ENCODE measurements at regions not wholly inside any gene's neighbourhood (a gene's known extent, or its start where the extent isn't known, plus 50 kb on each side); places are given as distances from the start of the nearest gene placed in this dataset.

DNA sequence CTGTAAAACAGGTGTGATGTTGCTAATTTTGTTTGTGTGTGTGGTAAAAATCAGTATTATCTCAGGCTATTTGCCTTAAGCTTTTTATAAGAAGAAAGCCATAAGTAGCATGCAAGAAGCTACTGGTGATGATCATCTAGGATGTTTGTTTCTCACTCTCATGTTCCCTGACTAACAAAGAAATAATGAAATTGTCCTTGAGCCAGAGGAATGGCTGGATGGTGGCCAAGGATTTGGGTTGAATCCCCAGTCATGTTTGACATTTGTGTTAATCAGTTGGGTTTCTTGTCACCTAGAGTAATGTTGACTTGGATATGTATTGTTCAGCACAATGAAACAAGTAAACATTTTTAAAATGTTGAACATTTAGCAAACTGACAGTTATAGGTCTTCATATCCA is 496.8 kb upstream of the ZEB2 start:
- DNase-seq (ENCODE audit: low read depth in 2 of 2): peak; percentile 16 to 57

DNA sequence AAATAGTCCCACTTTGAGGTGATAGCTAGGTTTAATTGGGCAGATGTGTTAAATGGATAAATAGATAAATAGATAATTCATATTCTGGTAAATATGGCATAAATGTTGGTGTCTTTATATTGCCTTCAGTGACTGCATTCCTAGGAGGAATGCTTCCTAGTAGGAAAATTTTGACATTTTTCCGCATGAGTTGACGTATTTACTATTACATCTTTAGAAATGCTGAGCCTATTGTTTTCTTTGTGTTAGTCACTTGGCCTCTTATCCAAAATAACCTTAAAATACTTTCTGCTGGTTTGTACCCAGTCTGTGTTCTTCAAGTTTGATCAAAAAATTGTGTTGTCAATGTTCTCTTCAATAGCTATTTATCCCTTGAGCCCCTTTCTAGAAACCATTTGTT is 495.6 kb upstream of the ZEB2 start:
- DNase-seq (ENCODE audit: low read depth in 2 of 2): peak in 1 of 2 donors; percentile 24

- DNase-seq (ENCODE audit: low read depth in 2 of 2): peak in 1 of 2 donors; percentile 50
Measured at GRCh38 chr2:145012806-145013205, 492.9 kb upstream of the ZEB2 start.

- DNase-seq (ENCODE audit: low read depth in 2 of 2): peak; percentile 66 to 74
Measured at GRCh38 chr2:145012214-145012670, 492.3 kb upstream of the ZEB2 start.

DNA sequence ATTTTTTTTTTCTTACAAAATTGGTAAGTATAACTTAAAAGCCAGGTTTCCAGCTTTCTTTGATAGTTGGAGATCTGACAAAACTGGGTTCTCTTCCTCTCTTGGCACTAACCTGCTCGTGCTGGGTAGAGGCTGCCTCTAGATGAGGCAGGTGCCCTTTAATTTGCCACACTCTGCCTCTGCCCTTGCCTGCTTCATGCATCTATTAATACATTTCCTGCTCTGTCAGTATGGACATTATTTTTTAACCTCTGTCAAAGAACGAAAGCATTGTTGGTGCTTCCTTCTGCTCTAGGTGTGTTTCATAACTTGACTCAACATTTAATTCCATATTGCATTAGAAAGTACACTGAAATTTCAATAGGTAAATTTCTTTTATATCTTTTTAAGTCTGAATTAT is 490.7 kb upstream of the ZEB2 start:
- peak in 1 of 2 donors; percentile 60 for DNase-seq (ENCODE audit: low read depth in 2 of 2)

- DNase-seq (ENCODE audit: low read depth in 2 of 2): peak in 1 of 2 donors; percentile 76
Measured at GRCh38 chr2:145007960-145008263, 488.0 kb upstream of the ZEB2 start.

- DNase-seq (ENCODE audit: low read depth in 2 of 2): peak; percentile 95 to 96
Measured at GRCh38 chr2:145007093-145007959, 487.4 kb upstream of the ZEB2 start.

GRCh38 chr2:145002624-145003023 is 482.7 kb upstream of the ZEB2 start:
- no peak for DNase-seq (ENCODE audit: low read depth in 2 of 2)

- peak in 1 of 2 donors; percentile 43 for DNase-seq (ENCODE audit: low read depth in 2 of 2)
Measured at GRCh38 chr2:145000376-145000775, 480.5 kb upstream of the ZEB2 start.

- no peak for DNase-seq (ENCODE audit: low read depth in 2 of 2)
Measured at GRCh38 chr2:144999936-145000335, 480.0 kb upstream of the ZEB2 start.

GRCh38 chr2:144999071-144999875 is 479.4 kb upstream of the ZEB2 start:
- DNase-seq (ENCODE audit: low read depth in 2 of 2): no peak

- no peak for DNase-seq (ENCODE audit: low read depth in 2 of 2)
Measured at GRCh38 chr2:144998435-144998834, 478.5 kb upstream of the ZEB2 start.

DNA sequence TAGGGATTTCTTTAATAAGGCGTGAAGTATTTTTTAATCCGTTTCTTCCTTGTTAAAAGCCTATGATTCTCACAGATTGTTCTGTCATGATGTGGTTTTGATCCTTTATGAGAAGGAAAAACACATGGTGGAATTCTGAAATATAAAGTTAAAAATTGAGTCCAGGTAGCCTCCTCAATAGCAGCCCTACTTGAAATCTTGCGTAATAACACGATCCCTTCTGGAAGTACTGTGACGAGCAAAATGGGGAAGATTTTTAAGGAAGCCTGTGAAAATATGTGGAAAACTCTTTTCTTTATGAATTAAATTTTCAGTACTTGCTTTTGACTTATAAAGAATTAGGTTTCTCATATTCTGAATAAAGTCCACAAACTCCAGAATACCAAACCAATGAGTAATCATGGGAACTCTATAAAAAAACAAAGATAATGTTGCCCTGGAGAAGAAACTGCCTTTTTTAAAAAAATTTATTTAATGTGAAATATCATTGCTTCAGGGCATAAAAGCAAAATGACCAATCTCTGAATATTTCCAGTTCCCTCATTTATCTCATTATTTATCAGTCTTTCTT is 476.4 kb upstream of the ZEB2 start:
- peak; percentile 14 to 22 for DNase-seq (ENCODE audit: low read depth in 2 of 2)

GRCh38 chr2:144995482-144995881 is 475.6 kb upstream of the ZEB2 start:
- no peak for DNase-seq (ENCODE audit: low read depth in 2 of 2)

DNA sequence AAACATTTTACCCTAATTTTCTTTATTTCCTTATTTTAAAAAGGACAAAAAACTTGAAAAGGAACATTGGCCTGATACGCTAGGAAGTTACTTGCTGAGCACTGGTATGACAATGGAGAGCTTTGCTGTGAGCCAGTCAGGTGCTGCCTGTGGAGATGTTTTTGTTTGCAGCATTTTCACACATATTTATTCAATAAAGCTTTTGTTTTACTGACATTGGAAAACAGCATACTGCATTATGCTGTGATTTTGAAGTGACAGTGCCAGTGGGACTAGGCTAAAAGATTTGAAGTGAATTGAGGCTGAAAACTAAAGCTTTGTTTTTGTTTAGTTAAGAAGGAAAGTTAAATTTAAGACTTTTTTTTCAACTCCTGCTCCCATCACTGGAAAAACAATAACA is 470.7 kb upstream of the ZEB2 start:
- no peak for DNase-seq (ENCODE audit: low read depth in 2 of 2)

DNA sequence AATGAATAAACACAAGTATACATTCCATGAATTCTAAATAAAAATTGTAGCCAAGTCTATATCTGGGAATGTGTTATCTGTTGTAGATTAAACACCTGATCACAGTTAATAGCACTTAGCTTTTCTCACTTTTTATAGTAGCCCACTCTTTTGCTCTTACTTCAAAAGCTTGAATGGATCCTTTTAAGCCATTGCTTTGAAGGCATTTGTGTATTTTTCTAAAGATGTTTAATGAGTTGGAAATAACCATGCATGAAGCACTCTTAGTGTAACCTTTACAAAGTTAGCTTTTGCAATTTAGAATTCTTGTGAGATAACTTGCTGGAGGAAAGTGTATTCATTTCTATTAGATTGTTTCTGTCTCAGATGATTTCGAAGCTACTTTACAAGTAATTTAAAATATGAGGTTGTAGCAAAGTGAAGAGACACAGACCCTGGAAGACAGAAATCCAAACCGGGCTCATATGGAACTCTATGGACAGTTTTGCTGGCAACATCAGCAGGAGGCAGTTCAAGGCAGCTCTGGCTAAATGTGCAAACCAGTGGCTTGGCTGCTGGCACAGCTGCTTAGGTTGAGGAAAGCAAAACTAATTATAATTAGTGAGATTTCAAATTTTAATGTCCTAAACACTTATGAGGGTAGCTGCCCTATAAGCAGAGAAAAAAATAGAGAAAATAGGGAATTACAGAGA is 469.8 kb upstream of the ZEB2 start:
- no peak for DNase-seq (ENCODE audit: low read depth in 2 of 2)

GRCh38 chr2:144988591-144988990 is 468.7 kb upstream of the ZEB2 start:
- DNase-seq (ENCODE audit: low read depth in 2 of 2): peak in 1 of 2 donors; percentile 54

DNA sequence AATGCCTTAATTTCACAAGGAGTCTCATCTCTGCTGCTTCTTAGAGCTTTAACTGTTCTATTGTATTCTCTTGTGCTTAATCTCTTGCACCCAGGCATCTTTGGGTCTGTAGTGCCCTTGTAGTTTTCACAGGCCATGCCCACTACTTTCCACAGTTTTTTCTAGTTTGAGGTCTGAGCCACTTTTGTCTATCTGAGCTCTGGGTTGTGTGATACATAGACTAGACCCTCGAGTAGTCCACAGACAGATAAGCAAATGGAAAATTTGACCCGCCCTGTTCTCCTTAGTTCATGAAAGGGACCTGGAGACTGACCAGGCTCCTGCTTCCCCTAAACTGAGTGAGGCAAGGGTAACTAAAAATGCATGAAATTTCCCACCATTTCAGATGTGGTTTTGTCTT is 466.8 kb upstream of the ZEB2 start:
- DNase-seq (ENCODE audit: low read depth in 2 of 2): no peak

DNA sequence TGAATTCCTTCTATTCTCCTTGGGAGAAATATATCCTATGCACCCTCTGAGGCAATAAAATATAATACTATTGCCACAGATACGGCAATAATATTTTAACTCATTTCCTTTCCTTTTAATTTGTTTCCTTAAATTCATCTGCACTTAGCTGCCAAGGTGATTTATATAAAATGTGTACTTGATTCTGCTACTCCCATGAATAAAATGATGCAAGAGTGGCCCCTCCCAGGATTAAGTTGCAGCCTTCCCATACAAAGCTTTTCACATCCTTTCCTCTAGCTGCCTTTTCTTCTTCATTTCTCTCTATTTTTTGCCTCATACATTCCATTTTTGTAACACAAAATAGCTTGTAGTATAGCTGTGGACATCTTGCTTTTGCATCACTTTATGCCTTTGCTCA is 464.1 kb upstream of the ZEB2 start:
- DNase-seq (ENCODE audit: low read depth in 2 of 2): no peak

- DNase-seq (ENCODE audit: low read depth in 2 of 2): no peak
Measured at GRCh38 chr2:144983107-144983506, 463.2 kb upstream of the ZEB2 start.

DNA sequence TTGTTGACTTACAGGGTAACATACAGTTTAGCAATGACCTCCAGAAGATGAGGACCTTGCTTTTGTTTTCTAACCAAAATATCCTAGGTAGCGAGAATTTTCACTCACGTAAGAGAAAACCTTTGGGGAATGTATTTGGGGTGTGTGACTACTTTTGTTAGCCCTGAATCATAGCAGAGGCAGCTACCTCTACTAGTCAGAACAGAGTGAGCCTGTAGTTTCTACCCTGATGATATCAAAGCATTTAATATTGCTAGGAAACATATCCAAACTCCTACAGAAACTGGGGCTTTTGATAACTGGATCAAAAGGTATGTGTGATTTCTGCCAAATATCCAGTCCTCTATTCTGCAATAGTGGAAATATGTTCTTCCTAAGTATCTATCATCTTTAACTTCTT is 462.6 kb upstream of the ZEB2 start:
- DNase-seq (ENCODE audit: low read depth in 2 of 2): no peak

DNA sequence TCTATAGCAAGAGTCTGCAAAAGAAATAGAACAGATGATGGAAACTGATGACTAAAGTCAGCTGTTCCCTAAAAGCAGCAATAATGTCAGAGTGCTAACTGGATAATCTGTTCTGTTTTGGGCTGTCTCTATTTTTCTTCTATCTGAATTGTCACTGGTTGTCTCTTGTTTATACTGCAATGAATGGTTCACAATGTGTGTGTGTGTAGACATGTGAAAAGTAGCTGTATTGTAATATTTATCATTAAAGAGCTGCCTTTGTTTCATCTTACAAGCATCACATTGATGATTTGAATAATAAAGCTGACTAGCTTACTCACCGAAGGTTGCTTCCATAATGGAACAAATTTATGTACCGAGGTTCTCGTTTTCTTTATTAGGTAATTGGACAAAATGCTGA is 456.0 kb upstream of the ZEB2 start:
- no peak for DNase-seq (ENCODE audit: low read depth in 2 of 2)

All from lung microvascular endothelial cell (primary cell).